ENCODE measurements at regions not wholly inside any gene's neighbourhood (a gene's known extent, or its start where the extent isn't known, plus 50 kb on each side); places are given as distances from the start of the nearest gene placed in this dataset.
"Not testable (repeated sequence)": the region's sequence is repeated elsewhere in the genome, so short reads cannot be mapped to it uniquely, and the experiment has no call there.

- not testable (repeated sequence) for H3K79me2 ChIP-seq (ENCODE audit: insufficient read depth, low read length); H3K56ac ChIP-seq (ENCODE audit: insufficient read length, low read depth, low read length); H4K20me1 ChIP-seq (ENCODE audit: control insufficient read depth, insufficient read depth, insufficient read length); H4K8ac ChIP-seq (replicated peaks; ENCODE audit: insufficient read length, low read depth, low read length); H3K23me2 ChIP-seq (ENCODE audit: insufficient read length, low read depth, low read length, poor library complexity, severe bottlenecking); H3T11ph ChIP-seq (ENCODE audit: low read length); H4K91ac ChIP-seq (ENCODE audit: insufficient read length, low read depth, low read length); H3K9ac ChIP-seq (ENCODE audit: extremely low read depth, insufficient read length, low read length); H3K4me3 Mint-ChIP-seq; H3K9me3 ChIP-seq (ENCODE audit: control insufficient read depth, low read depth, low read length); H3K79me1 ChIP-seq (ENCODE audit: insufficient read depth, low read depth, low read length, poor library complexity, severe bottlenecking); H3K4me1 Mint-ChIP-seq; H2AK5ac ChIP-seq (ENCODE audit: insufficient read length, low read length); H3K4me2 ChIP-seq (ENCODE audit: insufficient read depth, insufficient read length, low read length); DNase-seq; H3K18ac ChIP-seq (ENCODE audit: insufficient read length, low read depth, low read length); H3K36me3 Mint-ChIP-seq (ENCODE audit: insufficient read depth in 1 of 3, low read depth in 3 of 3); H3K27me3 ChIP-seq (ENCODE audit: insufficient read depth, low read length); H3K4ac ChIP-seq (ENCODE audit: low read depth, low read length); H2BK20ac ChIP-seq (ENCODE audit: low read depth, low read length, poor library complexity, severe bottlenecking); H3K4me1 ChIP-seq (ENCODE audit: insufficient read depth, low read length); H2BK120ac ChIP-seq (ENCODE audit: low read depth, low read length, poor library complexity, severe bottlenecking); H2BK12ac ChIP-seq (ENCODE audit: insufficient read length, low read depth, low read length); H2AFZ ChIP-seq (ENCODE audit: low read length); H3K27ac ChIP-seq (ENCODE audit: insufficient read length, low read depth, low read length); H3K27ac Mint-ChIP-seq; H2BK5ac ChIP-seq (ENCODE audit: insufficient read length, low read length); H3K14ac ChIP-seq (ENCODE audit: insufficient read depth, low read length); H3K23ac ChIP-seq (ENCODE audit: insufficient read length, low read depth, low read length); H2BK15ac ChIP-seq (ENCODE audit: low read depth, low read length); H4K5ac ChIP-seq (ENCODE audit: insufficient read length, low read depth, low read length)
- Mint-ChIP-seq H3K9me3 (peaks cover 0 to 35% of the 10 kb centered on the region in 2 experiments; a peak in 2 of 5 replicates), H3K27me3 (ENCODE audit: low read depth) (peaks cover 48% of the 10 kb centered on the region)
- no CpG with 5 or more reads among the region's 1 CpG for WGBS (ENCODE audit: extremely low coverage, insufficient read length, low lambda C conversion rate)
Measured at GRCh38 chr2:95671992-95672391, 80.2 kb downstream of the TRIM43 start.

DNA sequence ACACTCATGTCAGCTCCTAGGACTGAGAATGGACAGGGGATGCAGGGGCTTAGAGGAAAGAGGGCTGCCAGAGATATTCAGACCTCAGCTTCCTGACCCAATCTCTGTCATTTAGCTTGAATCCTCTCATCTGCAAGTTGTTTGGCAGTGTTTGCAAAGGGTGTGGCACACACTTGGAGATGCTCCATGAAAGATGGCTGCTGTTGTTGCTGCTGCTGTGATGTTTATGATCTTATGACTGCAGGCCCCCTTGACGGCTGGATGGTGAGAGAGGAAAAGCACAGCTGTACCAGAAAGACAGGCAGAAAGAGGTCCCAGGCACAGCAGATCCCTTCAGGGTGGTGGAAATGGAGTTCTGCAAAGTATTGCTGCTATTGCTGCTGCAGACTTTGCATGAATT is 80.7 kb downstream of the TRIM43 start:
- H2BK120ac ChIP-seq (ENCODE audit: low read depth, low read length, poor library complexity, severe bottlenecking); H3K4ac ChIP-seq (ENCODE audit: low read depth, low read length); DNase-seq; H3K23ac ChIP-seq (ENCODE audit: insufficient read length, low read depth, low read length); H2BK20ac ChIP-seq (ENCODE audit: low read depth, low read length, poor library complexity, severe bottlenecking); H3K79me2 ChIP-seq (ENCODE audit: insufficient read depth, low read length); H3K27me3 ChIP-seq (ENCODE audit: insufficient read depth, low read length); H3K9me3 ChIP-seq (ENCODE audit: control insufficient read depth, low read depth, low read length); H3K14ac ChIP-seq (ENCODE audit: insufficient read depth, low read length); H3K4me3 Mint-ChIP-seq; H3K9ac ChIP-seq (ENCODE audit: extremely low read depth, insufficient read length, low read length); H4K20me1 ChIP-seq (ENCODE audit: control insufficient read depth, insufficient read depth, insufficient read length); H2BK12ac ChIP-seq (ENCODE audit: insufficient read length, low read depth, low read length); H2BK15ac ChIP-seq (ENCODE audit: low read depth, low read length); H2BK5ac ChIP-seq (ENCODE audit: insufficient read length, low read length); H3T11ph ChIP-seq (ENCODE audit: low read length); H3K56ac ChIP-seq (ENCODE audit: insufficient read length, low read depth, low read length); H3K4me1 ChIP-seq (ENCODE audit: insufficient read depth, low read length); H3K18ac ChIP-seq (ENCODE audit: insufficient read length, low read depth, low read length); H3K4me1 Mint-ChIP-seq; H3K27ac ChIP-seq (ENCODE audit: insufficient read length, low read depth, low read length); H3K79me1 ChIP-seq (ENCODE audit: insufficient read depth, low read depth, low read length, poor library complexity, severe bottlenecking); H3K23me2 ChIP-seq (ENCODE audit: insufficient read length, low read depth, low read length, poor library complexity, severe bottlenecking); H4K91ac ChIP-seq (ENCODE audit: insufficient read length, low read depth, low read length); H3K4me2 ChIP-seq (ENCODE audit: insufficient read depth, insufficient read length, low read length); H4K5ac ChIP-seq (ENCODE audit: insufficient read length, low read depth, low read length); H3K27ac Mint-ChIP-seq; H4K8ac ChIP-seq (replicated peaks; ENCODE audit: insufficient read length, low read depth, low read length); H2AFZ ChIP-seq (ENCODE audit: low read length); H3K36me3 Mint-ChIP-seq (ENCODE audit: insufficient read depth in 1 of 3, low read depth in 3 of 3); H2AK5ac ChIP-seq (ENCODE audit: insufficient read length, low read length): not testable (repeated sequence)
- no CpG with 5 or more reads among the region's 1 CpG for WGBS (ENCODE audit: extremely low coverage, insufficient read length, low lambda C conversion rate)
- Mint-ChIP-seq H3K27me3 (ENCODE audit: low read depth) (peaks cover 48% of the 10 kb centered on the region), H3K9me3 (peaks cover 0 to 31% of the 10 kb centered on the region in 2 experiments; a peak in 2 of 5 replicates)
